GM23338 (cell line): ENCODE measurements at regions not wholly inside any gene's neighbourhood (a gene's known extent, or its start where the extent isn't known, plus 50 kb on each side); places are given as distances from the start of the nearest gene placed in this dataset.
A peak's percentile ranks its signal among the peaks of the same experiment; 100 is the strongest.

Experiments
- ATAC-seq: fragments of 200-7000 bp; cut with Tn5 transposase; 3 replicates; pipeline ENCODE4 v1.9.1; 2020
- DNase-seq: peaks from one replicate; pipeline ENCODE4 v3.0.0-alpha.2; 2015; ENCODE audit warnings: low spot score
- H2AFZ ChIP-seq: fragments of 200-600 bp; sonication (generic); 2 replicates; pipeline ENCODE4 v1.8.0; 2016; ENCODE audit warnings: antibody characterized with exemption, mild to moderate bottlenecking, moderate library complexity
- H3F3A ChIP-seq: fragments of 200-600 bp; sonication (generic); replicated peaks from 2 replicates; pipeline ENCODE4 v1.8.0; 2017; ENCODE audit warnings: antibody characterized with exemption, mixed run types, low read depth
- H3K27ac ChIP-seq: fragments of 200-600 bp; sonication (generic); 2 replicates; pipeline ENCODE4 v1.6.1; 2016; ENCODE audit warnings: low read depth
- H3K27me3 ChIP-seq: fragments of 200-600 bp; sonication (generic); 2 replicates; pipeline ENCODE4 v1.8.0; 2016; ENCODE audit warnings: mild to moderate bottlenecking, mixed run types, moderate library complexity; ENCODE audit not compliant: insufficient read depth
- H3K36me3 ChIP-seq: fragments of 200-600 bp; sonication (generic); 2 replicates; pipeline ENCODE4 v1.8.0; 2016; ENCODE audit warnings: mild to moderate bottlenecking; ENCODE audit not compliant: insufficient read depth
- H3K4me1 ChIP-seq: fragments of 200-600 bp; sonication (generic); 2 replicates; pipeline ENCODE4 v1.8.0; 2016; ENCODE audit warnings: mild to moderate bottlenecking, moderate library complexity; ENCODE audit not compliant: insufficient read depth
- H3K4me2 ChIP-seq: fragments of 200-600 bp; sonication (generic); 2 replicates; pipeline ENCODE4 v1.7.1; 2017; ENCODE audit warnings: mixed run types
- H3K4me3 ChIP-seq: fragments of 200-600 bp; sonication (generic); 2 replicates; pipeline ENCODE4 v1.6.1; 2016; ENCODE audit warnings: mixed run types
- H3K79me2 ChIP-seq: fragments of 200-600 bp; sonication (generic); replicated peaks from 2 replicates; pipeline ENCODE4 v1.8.0; 2017; ENCODE audit warnings: mild to moderate bottlenecking; ENCODE audit not compliant: insufficient read depth
- H3K9me2 ChIP-seq: fragments of 200-600 bp; sonication (generic); 2 replicates; pipeline ENCODE4 v1.8.0; 2017; ENCODE audit not compliant: insufficient read depth
- H4K20me1 ChIP-seq: fragments of 200-600 bp; sonication (generic); replicated peaks from 2 replicates; pipeline ENCODE4 v1.8.0; 2017; ENCODE audit warnings: mild to moderate bottlenecking; ENCODE audit not compliant: insufficient read depth
- H3K27ac Mint-ChIP-seq: 2 replicates; pipeline ENCODE4 v1.8.0; 2020; ENCODE audit warnings: inconsistent platforms, mild to moderate bottlenecking, moderate library complexity, mixed read lengths
- H3K27me3 Mint-ChIP-seq: 3 replicates; pipeline ENCODE4 v1.8.0; 2022; ENCODE audit warnings: low read depth, mild to moderate bottlenecking, moderate library complexity, mixed read lengths, inconsistent platforms; ENCODE audit not compliant: insufficient read depth, poor library complexity
- H3K36me3 Mint-ChIP-seq: 3 replicates; pipeline ENCODE4 v1.8.0; 2021; ENCODE audit warnings: low read depth, mild to moderate bottlenecking, inconsistent platforms, moderate library complexity, mixed read lengths
- H3K4me1 Mint-ChIP-seq: 3 replicates; pipeline ENCODE4 v1.8.0; 2020; ENCODE audit warnings: mild to moderate bottlenecking, inconsistent platforms, mixed read lengths
- H3K4me3 Mint-ChIP-seq: 3 replicates; pipeline ENCODE4 v1.8.0; 2021; ENCODE audit warnings: moderate library complexity, mild to moderate bottlenecking, inconsistent platforms, mixed read lengths
- H3K9me3 Mint-ChIP-seq: 3 replicates; pipeline ENCODE4 v1.8.0; 2020; ENCODE audit warnings: moderate library complexity, mild to moderate bottlenecking, inconsistent platforms, mixed read lengths
- CREB1 ChIP-seq: fragments of 250-450 bp; sonication (Bioruptor Pico); IDR thresholded peaks from 2 replicates; pipeline ENCODE4 v1.5.0; 2020; ENCODE audit warnings: low read depth, mild to moderate bottlenecking, moderate library complexity
- EZH2 ChIP-seq: fragments of 200-600 bp; sonication (generic); IDR thresholded peaks from one replicate; pipeline ENCODE4 v1.8.0; 2017; ENCODE audit warnings: antibody characterized with exemption, mild to moderate bottlenecking, low read depth; ENCODE audit not compliant: unreplicated experiment
- EZH2phosphoT487 ChIP-seq: fragments of 200-600 bp; sonication (generic); IDR thresholded peaks from one replicate; pipeline ENCODE4 v1.8.1; 2018; ENCODE audit warnings: antibody characterized with exemption; ENCODE audit not compliant: unreplicated experiment
- JUNB ChIP-seq: IDR thresholded peaks from one replicate; pipeline ENCODE4 v1.6.1; 2016; ENCODE audit warnings: antibody characterized with exemption; ENCODE audit not compliant: unreplicated experiment
- NANOG ChIP-seq: IDR thresholded peaks from 2 replicates; pipeline ENCODE4 v1.6.1; 2016; ENCODE audit warnings: antibody characterized with exemption, borderline replicate concordance
- POLR2AphosphoS5 ChIP-seq: IDR thresholded peaks from 2 replicates; pipeline ENCODE4 v1.6.1; 2016; ENCODE audit warnings: antibody characterized with exemption, low read depth
- STAT1 ChIP-seq: IDR thresholded peaks from one replicate; pipeline ENCODE4 v1.6.1; 2016; ENCODE audit warnings: antibody characterized with exemption; ENCODE audit not compliant: unreplicated experiment
- ZNF114 ChIP-seq: fragments of 250-450 bp; sonication (Bioruptor Pico); IDR thresholded peaks from 2 replicates; pipeline ENCODE4 v1.5.0; 2020; ENCODE audit warnings: mild to moderate bottlenecking, moderate library complexity
- ZNF331 ChIP-seq: fragments of 250-450 bp; sonication (Bioruptor Pico); IDR thresholded peaks from 2 replicates; pipeline ENCODE4 v1.5.0; 2020; ENCODE audit warnings: low read depth, mild to moderate bottlenecking, moderate library complexity
- TF ChIP-seq, protein P1 (sequence below), 2 experiments: fragments of 200-600 bp in 1 of 2; sonication (generic) in 1 of 2; conservative IDR thresholded peaks; 2 replicates each; pipeline versions ENCODE4 v1.5.1 to v1.6.1; 2016 to 2017; ENCODE audit warnings: antibody characterized with exemption in 2 of 2, low read depth in 2 of 2, mild to moderate bottlenecking in 2 of 2, moderate library complexity in 1 of 2
- TF ChIP-seq, protein P2 (sequence below): IDR thresholded peaks from one replicate; pipeline ENCODE4 v1.6.1; 2018; ENCODE audit warnings: antibody characterized with exemption; ENCODE audit not compliant: unreplicated experiment
- TF ChIP-seq, protein P3 (sequence below): fragments of 250-450 bp; sonication (Bioruptor Pico); IDR thresholded peaks from 2 replicates; pipeline ENCODE4 v1.5.0; 2020; ENCODE audit warnings: mild to moderate bottlenecking, moderate library complexity
- TF ChIP-seq, protein P4 (sequence below): IDR thresholded peaks from 2 replicates; pipeline ENCODE4 v1.6.1; 2016; ENCODE audit warnings: antibody characterized with exemption

DNA sequence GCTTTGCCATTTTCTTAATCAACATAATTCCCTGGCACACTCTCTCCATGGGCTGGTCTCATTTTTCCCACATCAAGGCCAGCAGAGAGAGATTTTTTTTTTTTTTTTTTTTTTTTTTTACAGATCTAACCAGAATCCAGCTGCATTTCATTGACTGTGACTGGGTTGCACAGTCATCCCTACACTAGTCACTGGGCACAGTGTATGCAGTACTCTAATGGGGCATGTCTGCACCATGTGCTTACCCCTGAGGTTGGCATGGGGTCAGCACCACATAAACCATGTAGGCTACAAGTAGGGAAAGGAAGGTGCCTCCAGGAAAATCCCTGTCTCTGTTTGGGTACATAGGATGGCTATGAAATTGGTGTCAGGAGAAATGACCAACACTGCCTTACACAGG, 64.1 kb upstream of the LRP8 start:
- DNase-seq (no peak), ATAC-seq (no peak)
- H3K9me3 Mint-ChIP-seq = no peaks in the 10 kb centered on the region
- H3K27me3 Mint-ChIP-seq = peaks cover 11% of the 10 kb centered on the region
- no peak overlapping the region for H3K27ac ChIP-seq
- no peaks in the 10 kb centered on the region for H3K79me2 ChIP-seq
- H3K36me3 Mint-ChIP-seq = no peaks in the 10 kb centered on the region
- no peak overlapping the region for H3K4me3 ChIP-seq
- H3K4me1 Mint-ChIP-seq = peaks cover 44% of the 10 kb centered on the region
- TF ChIP-seq STAT1 = no peak
- TF ChIP-seq EZH2phosphoT487 = no peak
- no peak for TF ChIP-seq ZNF331 (CRISPR knock-in tag)
- no peak for TF ChIP-seq NANOG
- no peak for TF ChIP-seq CREB1 (CRISPR knock-in tag)
- TF ChIP-seq, protein P1, sequence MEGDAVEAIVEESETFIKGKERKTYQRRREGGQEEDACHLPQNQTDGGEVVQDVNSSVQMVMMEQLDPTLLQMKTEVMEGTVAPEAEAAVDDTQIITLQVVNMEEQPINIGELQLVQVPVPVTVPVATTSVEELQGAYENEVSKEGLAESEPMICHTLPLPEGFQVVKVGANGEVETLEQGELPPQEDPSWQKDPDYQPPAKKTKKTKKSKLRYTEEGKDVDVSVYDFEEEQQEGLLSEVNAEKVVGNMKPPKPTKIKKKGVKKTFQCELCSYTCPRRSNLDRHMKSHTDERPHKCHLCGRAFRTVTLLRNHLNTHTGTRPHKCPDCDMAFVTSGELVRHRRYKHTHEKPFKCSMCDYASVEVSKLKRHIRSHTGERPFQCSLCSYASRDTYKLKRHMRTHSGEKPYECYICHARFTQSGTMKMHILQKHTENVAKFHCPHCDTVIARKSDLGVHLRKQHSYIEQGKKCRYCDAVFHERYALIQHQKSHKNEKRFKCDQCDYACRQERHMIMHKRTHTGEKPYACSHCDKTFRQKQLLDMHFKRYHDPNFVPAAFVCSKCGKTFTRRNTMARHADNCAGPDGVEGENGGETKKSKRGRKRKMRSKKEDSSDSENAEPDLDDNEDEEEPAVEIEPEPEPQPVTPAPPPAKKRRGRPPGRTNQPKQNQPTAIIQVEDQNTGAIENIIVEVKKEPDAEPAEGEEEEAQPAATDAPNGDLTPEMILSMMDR (conservative IDR thresholded peaks at IDR 0.05; ENCODE audit: low read depth in 2 of 2) = no peak
- TF ChIP-seq, protein P2, sequence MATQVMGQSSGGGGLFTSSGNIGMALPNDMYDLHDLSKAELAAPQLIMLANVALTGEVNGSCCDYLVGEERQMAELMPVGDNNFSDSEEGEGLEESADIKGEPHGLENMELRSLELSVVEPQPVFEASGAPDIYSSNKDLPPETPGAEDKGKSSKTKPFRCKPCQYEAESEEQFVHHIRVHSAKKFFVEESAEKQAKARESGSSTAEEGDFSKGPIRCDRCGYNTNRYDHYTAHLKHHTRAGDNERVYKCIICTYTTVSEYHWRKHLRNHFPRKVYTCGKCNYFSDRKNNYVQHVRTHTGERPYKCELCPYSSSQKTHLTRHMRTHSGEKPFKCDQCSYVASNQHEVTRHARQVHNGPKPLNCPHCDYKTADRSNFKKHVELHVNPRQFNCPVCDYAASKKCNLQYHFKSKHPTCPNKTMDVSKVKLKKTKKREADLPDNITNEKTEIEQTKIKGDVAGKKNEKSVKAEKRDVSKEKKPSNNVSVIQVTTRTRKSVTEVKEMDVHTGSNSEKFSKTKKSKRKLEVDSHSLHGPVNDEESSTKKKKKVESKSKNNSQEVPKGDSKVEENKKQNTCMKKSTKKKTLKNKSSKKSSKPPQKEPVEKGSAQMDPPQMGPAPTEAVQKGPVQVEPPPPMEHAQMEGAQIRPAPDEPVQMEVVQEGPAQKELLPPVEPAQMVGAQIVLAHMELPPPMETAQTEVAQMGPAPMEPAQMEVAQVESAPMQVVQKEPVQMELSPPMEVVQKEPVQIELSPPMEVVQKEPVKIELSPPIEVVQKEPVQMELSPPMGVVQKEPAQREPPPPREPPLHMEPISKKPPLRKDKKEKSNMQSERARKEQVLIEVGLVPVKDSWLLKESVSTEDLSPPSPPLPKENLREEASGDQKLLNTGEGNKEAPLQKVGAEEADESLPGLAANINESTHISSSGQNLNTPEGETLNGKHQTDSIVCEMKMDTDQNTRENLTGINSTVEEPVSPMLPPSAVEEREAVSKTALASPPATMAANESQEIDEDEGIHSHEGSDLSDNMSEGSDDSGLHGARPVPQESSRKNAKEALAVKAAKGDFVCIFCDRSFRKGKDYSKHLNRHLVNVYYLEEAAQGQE = no peak
- TF ChIP-seq POLR2AphosphoS5 = no peak
- TF ChIP-seq, protein P3, sequence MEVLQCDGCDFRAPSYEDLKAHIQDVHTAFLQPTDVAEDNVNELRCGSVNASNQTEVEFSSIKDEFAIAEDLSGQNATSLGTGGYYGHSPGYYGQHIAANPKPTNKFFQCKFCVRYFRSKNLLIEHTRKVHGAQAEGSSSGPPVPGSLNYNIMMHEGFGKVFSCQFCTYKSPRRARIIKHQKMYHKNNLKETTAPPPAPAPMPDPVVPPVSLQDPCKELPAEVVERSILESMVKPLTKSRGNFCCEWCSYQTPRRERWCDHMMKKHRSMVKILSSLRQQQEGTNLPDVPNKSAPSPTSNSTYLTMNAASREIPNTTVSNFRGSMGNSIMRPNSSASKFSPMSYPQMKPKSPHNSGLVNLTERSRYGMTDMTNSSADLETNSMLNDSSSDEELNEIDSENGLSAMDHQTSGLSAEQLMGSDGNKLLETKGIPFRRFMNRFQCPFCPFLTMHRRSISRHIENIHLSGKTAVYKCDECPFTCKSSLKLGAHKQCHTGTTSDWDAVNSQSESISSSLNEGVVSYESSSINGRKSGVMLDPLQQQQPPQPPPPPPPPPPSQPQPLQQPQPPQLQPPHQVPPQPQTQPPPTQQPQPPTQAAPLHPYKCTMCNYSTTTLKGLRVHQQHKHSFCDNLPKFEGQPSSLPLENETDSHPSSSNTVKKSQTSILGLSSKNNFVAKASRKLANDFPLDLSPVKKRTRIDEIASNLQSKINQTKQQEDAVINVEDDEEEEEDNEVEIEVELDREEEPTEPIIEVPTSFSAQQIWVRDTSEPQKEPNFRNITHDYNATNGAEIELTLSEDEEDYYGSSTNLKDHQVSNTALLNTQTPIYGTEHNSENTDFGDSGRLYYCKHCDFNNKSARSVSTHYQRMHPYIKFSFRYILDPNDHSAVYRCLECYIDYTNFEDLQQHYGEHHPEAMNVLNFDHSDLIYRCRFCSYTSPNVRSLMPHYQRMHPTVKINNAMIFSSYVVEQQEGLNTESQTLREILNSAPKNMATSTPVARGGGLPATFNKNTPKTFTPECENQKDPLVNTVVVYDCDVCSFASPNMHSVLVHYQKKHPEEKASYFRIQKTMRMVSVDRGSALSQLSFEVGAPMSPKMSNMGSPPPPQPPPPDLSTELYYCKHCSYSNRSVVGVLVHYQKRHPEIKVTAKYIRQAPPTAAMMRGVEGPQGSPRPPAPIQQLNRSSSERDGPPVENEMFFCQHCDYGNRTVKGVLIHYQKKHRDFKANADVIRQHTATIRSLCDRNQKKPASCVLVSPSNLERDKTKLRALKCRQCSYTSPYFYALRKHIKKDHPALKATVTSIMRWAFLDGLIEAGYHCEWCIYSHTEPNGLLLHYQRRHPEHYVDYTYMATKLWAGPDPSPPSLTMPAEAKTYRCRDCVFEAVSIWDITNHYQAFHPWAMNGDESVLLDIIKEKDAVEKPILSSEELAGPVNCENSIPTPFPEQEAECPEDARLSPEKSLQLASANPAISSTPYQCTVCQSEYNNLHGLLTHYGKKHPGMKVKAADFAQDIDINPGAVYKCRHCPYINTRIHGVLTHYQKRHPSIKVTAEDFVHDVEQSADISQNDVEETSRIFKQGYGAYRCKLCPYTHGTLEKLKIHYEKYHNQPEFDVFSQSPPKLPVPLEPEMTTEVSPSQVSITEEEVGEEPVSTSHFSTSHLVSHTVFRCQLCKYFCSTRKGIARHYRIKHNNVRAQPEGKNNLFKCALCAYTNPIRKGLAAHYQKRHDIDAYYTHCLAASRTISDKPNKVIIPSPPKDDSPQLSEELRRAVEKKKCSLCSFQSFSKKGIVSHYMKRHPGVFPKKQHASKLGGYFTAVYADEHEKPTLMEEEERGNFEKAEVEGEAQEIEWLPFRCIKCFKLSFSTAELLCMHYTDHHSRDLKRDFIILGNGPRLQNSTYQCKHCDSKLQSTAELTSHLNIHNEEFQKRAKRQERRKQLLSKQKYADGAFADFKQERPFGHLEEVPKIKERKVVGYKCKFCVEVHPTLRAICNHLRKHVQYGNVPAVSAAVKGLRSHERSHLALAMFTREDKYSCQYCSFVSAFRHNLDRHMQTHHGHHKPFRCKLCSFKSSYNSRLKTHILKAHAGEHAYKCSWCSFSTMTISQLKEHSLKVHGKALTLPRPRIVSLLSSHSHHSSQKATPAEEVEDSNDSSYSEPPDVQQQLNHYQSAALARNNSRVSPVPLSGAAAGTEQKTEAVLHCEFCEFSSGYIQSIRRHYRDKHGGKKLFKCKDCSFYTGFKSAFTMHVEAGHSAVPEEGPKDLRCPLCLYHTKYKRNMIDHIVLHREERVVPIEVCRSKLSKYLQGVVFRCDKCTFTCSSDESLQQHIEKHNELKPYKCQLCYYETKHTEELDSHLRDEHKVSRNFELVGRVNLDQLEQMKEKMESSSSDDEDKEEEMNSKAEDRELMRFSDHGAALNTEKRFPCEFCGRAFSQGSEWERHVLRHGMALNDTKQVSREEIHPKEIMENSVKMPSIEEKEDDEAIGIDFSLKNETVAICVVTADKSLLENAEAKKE (CRISPR knock-in tag) = no peak
- TF ChIP-seq JUNB = no peak
- no peak for TF ChIP-seq EZH2
- no peak for TF ChIP-seq ZNF114 (CRISPR knock-in tag)
- TF ChIP-seq, protein P4, sequence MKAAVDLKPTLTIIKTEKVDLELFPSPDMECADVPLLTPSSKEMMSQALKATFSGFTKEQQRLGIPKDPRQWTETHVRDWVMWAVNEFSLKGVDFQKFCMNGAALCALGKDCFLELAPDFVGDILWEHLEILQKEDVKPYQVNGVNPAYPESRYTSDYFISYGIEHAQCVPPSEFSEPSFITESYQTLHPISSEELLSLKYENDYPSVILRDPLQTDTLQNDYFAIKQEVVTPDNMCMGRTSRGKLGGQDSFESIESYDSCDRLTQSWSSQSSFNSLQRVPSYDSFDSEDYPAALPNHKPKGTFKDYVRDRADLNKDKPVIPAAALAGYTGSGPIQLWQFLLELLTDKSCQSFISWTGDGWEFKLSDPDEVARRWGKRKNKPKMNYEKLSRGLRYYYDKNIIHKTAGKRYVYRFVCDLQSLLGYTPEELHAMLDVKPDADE = no peak
- H3K27me3 ChIP-seq = 0 out of 2 replicates have a peak, but pooled peaks cover 2% of the 10 kb centered on the region
- H4K20me1 ChIP-seq = no peaks in the 10 kb centered on the region
- H3K27ac Mint-ChIP-seq = no peak overlapping the region
- 0 out of 2 replicates have a peak, but pooled peaks cover 6% of the 10 kb centered on the region for H3F3A ChIP-seq
- no peaks in the 10 kb centered on the region for H3K36me3 ChIP-seq
- no peak overlapping the region for H3K4me3 Mint-ChIP-seq
- H2AFZ ChIP-seq = peak overlapping the region; percentile 52; the same call in 1 of the 2 replicates
- no peaks in the 10 kb centered on the region for H3K9me2 ChIP-seq
- peaks cover 20% of the 10 kb centered on the region for H3K4me1 ChIP-seq
- no peak overlapping the region for H3K4me2 ChIP-seq
